SH-SY5Y (cell line): ENCODE measurements at regions not wholly inside any gene's neighbourhood (a gene's known extent, or its start where the extent isn't known, plus 50 kb on each side); places are given as distances from the start of the nearest gene placed in this dataset.

Experiments
- GATA2 ChIP-seq: IDR thresholded peaks from 2 replicates; pipeline ENCODE4 v1.6.1; 2011; ENCODE audit warnings: mild to moderate bottlenecking, low read depth, low read length
- GATA3 ChIP-seq: IDR thresholded peaks from 2 replicates; pipeline ENCODE4 v1.6.1; 2011; ENCODE audit warnings: low read depth, mild to moderate bottlenecking, low read length, moderate library complexity

DNA sequence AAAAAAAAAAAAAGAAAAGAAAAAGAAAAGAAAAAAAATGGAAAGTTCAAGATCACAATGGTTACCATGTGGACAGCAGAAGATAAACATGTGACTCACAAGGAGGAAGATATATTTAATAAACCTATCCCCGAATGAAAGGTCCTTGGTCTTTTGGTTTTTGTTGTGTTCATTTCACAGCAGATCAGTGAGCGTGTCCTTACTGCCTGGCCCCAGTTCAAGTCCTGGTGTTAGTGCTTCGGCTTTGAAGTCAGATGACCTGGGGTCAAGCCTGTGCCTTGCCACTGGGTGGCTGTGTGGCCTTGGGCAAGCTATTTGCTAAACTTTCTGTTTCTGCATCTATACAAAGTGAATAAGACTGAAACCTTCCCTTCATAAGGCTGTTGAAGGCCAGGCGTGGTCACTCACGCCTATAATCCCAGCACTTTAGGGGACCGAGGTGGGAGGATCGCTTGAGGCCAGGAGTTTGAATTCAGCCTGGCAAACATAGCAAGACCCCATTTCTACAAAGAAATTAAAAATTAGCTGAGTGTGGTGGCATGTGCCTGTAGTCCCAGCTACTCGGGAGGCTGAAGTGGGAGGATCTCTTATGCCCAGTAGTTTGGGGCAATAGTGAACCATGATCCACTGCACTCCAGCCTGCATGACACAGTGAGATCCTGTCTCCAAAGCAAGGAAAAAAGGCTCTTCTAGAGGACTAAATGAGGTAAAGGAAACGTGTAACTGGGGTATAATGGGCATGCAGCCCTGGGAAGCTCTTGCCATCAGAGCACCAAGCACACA, 94.5 kb upstream of the SPATA31D4 start:
- TF ChIP-seq GATA2, result no peak
- no peak for TF ChIP-seq GATA3
